NB4 (cell line): ENCODE measurements at regions not wholly inside any gene's neighbourhood (a gene's known extent, or its start where the extent isn't known, plus 50 kb on each side); places are given as distances from the start of the nearest gene placed in this dataset.

Source experiments
- DNase-seq: peaks from one replicate; pipeline ENCODE4 v3.0.0; 2010; ENCODE audit warnings: low read depth
- H3K4me3 ChIP-seq: one replicate; pipeline ENCODE4 v1.5.1; 2011; ENCODE audit warnings: mild to moderate bottlenecking, low read depth, low read length, moderate library complexity
- MYC ChIP-seq: IDR thresholded peaks from 2 replicates; pipeline ENCODE4 v1.6.1; 2011; ENCODE audit warnings: low read depth, low read length
- POLR2A ChIP-seq: IDR thresholded peaks from 2 replicates; pipeline ENCODE4 v1.6.1; 2011; ENCODE audit warnings: mild to moderate bottlenecking; ENCODE audit not compliant: insufficient read length; ENCODE audit errors: extremely low read depth
- TF ChIP-seq, protein P1 (sequence below): IDR thresholded peaks from one replicate; pipeline ENCODE4 v1.5.1; 2012; ENCODE audit warnings: low read depth, low read length
- TF ChIP-seq, protein P2 (sequence below): IDR thresholded peaks from 2 replicates; pipeline ENCODE4 v1.6.1; 2011; ENCODE audit warnings: low read depth, low read length

DNA sequence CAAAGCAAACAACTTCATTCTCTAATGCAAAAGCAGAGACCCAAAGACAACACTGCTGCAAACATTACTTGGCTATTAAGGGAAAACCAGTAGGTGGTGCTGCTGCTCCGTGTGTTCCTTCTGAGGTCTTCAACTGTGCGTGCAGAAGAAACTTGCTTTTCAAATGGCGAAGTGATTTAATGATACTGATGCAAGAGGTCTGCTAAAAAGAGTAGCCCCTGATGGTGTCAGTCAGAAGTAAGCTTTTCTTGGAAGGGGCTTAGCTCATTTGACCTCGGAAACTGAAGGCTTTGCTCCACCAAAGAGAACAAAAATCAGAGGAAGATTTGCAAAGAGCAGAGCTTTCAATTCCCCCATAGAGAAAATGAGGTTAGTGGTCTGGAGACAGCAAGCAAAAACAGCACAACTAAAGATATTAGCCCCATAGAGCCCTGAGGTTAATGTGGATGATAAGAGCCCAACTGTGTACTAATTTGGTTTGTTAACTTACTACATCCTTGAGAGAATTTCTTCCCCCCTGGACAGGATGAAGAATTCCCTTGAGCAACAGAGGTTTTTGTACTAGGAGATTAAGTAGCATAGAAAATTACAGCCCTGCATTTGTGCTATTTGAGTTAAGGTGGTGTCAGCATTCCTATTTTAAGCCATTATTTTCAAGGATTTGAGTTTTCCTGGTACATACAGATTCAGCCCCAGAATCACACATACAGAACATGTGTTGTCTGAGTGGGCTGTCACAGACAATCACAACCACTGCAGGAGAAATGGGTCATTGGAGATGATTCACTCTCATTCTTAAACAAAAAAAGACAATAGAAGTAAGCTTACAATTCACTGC lies 153.2 kb upstream of the C9orf72 start:
- TF ChIP-seq POLR2A: no peak
- peak; percentile 27; the same call in 1 of the 2 replicates for TF ChIP-seq MYC
- TF ChIP-seq, protein P1, sequence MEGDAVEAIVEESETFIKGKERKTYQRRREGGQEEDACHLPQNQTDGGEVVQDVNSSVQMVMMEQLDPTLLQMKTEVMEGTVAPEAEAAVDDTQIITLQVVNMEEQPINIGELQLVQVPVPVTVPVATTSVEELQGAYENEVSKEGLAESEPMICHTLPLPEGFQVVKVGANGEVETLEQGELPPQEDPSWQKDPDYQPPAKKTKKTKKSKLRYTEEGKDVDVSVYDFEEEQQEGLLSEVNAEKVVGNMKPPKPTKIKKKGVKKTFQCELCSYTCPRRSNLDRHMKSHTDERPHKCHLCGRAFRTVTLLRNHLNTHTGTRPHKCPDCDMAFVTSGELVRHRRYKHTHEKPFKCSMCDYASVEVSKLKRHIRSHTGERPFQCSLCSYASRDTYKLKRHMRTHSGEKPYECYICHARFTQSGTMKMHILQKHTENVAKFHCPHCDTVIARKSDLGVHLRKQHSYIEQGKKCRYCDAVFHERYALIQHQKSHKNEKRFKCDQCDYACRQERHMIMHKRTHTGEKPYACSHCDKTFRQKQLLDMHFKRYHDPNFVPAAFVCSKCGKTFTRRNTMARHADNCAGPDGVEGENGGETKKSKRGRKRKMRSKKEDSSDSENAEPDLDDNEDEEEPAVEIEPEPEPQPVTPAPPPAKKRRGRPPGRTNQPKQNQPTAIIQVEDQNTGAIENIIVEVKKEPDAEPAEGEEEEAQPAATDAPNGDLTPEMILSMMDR: peak; percentile 93
- H3K4me3 ChIP-seq: no peak overlapping the region
- peak; percentile 84 for DNase-seq

DNA sequence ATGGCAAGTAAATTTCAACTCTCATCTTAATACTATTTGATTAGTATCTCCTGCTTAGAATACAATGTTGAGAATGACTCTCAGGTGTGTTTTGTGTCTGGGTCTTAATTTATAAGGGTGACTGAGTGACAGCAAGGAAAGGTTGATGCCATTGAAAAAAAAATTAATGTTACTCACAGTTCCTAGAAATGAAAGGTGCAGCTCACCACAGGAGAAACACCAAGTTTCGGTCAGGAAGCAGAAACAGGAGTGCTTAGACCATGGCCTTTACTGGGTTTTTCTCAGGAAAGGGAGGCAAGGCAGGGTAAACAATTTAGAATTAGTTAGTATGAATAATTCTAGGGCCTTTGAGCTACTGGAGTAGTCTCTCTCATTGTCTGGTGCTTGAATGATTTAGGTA lies 159.2 kb upstream of the C9orf72 start:
- DNase-seq: no peak
- no peak overlapping the region for H3K4me3 ChIP-seq
- TF ChIP-seq, protein P1: no peak
- TF ChIP-seq MYC: no peak
- TF ChIP-seq, protein P2, sequence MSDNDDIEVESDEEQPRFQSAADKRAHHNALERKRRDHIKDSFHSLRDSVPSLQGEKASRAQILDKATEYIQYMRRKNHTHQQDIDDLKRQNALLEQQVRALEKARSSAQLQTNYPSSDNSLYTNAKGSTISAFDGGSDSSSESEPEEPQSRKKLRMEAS: no peak

DNA sequence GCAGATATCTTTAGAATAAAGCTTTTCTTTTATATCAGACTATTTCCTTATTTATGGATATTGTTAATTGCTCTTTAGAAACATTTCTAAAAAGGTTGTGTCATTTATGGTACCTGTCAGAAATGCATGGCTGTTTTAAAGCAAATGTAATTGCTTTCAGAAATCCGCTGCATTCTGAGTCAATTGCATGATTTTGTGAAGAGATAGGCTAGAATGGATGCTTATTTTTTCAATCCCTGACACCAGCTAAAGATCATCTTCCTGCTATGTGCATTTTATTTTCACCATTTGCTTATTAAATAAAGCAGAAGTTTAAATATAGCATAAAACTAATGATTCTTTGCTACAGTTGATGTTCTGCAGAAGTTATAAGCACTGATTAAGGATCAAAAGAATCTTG lies 170.2 kb upstream of the C9orf72 start:
- TF ChIP-seq, protein P2: no peak
- TF ChIP-seq POLR2A: no peak
- no peak for TF ChIP-seq MYC
- TF ChIP-seq, protein P1: no peak
- DNase-seq: no peak

DNA sequence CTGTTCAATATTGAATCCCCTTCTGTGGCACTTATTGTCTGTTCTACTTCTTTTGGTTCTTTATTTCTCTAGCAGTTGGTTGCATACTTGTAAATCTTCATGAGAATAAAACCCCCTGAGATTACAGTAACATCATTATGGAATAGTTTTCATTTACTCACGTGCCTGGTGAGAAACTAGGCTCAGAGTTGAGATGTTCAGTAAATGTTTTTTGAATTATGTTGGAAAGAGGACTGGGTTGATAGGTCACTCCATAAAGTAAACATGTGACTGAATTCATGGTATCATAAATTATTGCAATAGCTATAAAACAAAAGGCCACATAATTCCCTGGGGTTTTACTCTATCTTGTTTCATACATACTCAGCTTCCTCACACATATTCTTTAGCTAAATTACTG lies 174.2 kb upstream of the C9orf72 start:
- H3K4me3 ChIP-seq: no peak overlapping the region
- no peak for TF ChIP-seq MYC
- no peak for TF ChIP-seq POLR2A
- TF ChIP-seq, protein P1: no peak
- TF ChIP-seq, protein P2: no peak
- no peak for DNase-seq

More for the DNA sequence above, 170.2 kb upstream of the C9orf72 start:
- no peak overlapping the region for H3K4me3 ChIP-seq

DNA sequence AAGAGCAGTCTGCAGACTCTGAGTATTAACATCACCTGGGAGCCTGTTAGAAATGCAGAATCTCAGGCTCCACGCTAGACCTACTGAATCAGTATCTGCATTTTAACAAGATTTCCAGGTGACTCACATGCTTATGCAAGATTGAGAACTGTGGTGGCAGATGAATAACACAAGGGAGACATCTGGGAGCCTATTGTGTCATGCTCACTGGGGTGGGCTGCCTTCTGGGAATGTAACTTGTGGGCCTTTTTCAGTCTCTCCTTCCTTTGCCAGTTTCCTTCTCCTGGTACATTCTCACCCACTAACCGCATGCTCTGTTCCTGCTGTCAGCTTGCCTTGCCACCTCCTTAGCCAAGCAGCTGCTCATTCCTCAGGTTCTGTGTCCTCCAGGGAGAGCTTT lies 176.6 kb upstream of the C9orf72 start:
- TF ChIP-seq, protein P1: no peak
- TF ChIP-seq, protein P2: no peak
- TF ChIP-seq POLR2A (no peak), MYC (no peak)
- DNase-seq: no peak
- H3K4me3 ChIP-seq: no peak overlapping the region

DNA sequence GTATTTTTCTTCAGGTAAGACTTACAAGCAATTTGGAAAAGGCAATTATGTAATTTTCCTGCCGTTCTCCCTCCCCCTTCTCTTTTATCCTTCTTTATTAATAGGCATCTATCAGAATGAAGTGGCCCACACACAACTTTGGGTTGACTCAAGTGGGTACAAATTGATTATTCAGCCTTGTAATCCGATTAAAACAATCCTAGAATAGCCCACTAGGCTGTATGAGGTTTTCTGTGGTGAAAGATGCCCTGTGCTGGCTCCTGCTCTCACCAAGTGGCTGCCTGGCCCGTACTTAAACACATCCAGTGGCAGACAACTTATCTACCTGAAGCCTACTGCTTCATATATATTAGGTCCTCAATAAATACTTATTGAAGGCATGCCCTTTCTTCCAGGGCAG lies 177.3 kb upstream of the C9orf72 start:
- TF ChIP-seq, protein P1: no peak
- TF ChIP-seq MYC (no peak), POLR2A (no peak)
- TF ChIP-seq, protein P2: no peak
- no peak overlapping the region for H3K4me3 ChIP-seq

More for the DNA sequence above, 177.3 kb upstream of the C9orf72 start:
- no peak for DNase-seq
